ENCODE measurements at regions not wholly inside any gene's neighbourhood (a gene's known extent, or its start where the extent isn't known, plus 50 kb on each side); places are given as distances from the start of the nearest gene placed in this dataset.

GRCh38 chr3:90040554-90040953 is 933.1 kb downstream of the EPHA3 start:
- Histone ChIP-seq H3K9me3 (ENCODE audit: control insufficient read depth in 2 of 2, low read length in 2 of 2) (no peaks in the 10 kb centered on the region), H3K4me3 (ENCODE audit: low read length in 2 of 2) (no peak overlapping the region), H3K27me3 (ENCODE audit: control insufficient read depth in 2 of 2, insufficient read depth in 2 of 2, low read length in 2 of 2) (no peaks in the 10 kb centered on the region), H3K9ac (ENCODE audit: low read depth in 1 of 2, low read length in 2 of 2) (no peak overlapping the region), H3K27ac (ENCODE audit: low read depth in 2 of 2, low read length in 2 of 2) (no peak overlapping the region), H3K36me3 (ENCODE audit: control insufficient read depth in 2 of 2, insufficient read depth in 2 of 2, low read length in 2 of 2) (no peaks in the 10 kb centered on the region), H3K4me1 (ENCODE audit: control insufficient read depth in 2 of 2, insufficient read depth in 2 of 2, low read length in 2 of 2) (no peaks in the 10 kb centered on the region)

GRCh38 chr3:90041995-90042394 is 934.6 kb downstream of the EPHA3 start:
- Histone ChIP-seq H3K9ac (ENCODE audit: low read depth in 1 of 2, low read length in 2 of 2) (no peak overlapping the region), H3K9me3 (ENCODE audit: control insufficient read depth in 2 of 2, low read length in 2 of 2) (no peaks in the 10 kb centered on the region), H3K4me3 (ENCODE audit: low read length in 2 of 2) (no peak overlapping the region), H3K4me1 (ENCODE audit: control insufficient read depth in 2 of 2, insufficient read depth in 2 of 2, low read length in 2 of 2) (no peaks in the 10 kb centered on the region), H3K27me3 (ENCODE audit: control insufficient read depth in 2 of 2, insufficient read depth in 2 of 2, low read length in 2 of 2) (no peaks in the 10 kb centered on the region), H3K36me3 (ENCODE audit: control insufficient read depth in 2 of 2, insufficient read depth in 2 of 2, low read length in 2 of 2) (no peaks in the 10 kb centered on the region), H3K27ac (ENCODE audit: low read depth in 2 of 2, low read length in 2 of 2) (no peak overlapping the region)

DNA sequence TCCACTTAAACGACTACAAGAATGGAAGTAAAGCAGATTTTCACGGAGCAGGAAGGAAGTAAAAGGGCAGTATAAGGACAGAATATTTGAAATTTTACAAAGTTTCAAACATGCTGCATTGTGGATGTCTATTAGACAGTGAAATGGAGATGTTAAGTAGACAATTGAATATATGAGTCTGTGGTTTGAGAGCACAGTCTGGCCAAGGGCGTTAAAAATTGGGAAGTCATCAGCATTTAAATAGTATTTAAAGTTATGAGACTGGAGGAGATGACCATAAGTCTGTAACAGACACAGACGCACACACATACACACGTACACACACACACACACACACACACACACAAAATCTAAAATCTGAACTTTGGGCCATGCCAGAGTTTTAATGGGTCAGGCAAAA is 935.9 kb downstream of the EPHA3 start:
- Histone ChIP-seq H3K9ac (ENCODE audit: low read depth in 1 of 2, low read length in 2 of 2) (no peak overlapping the region), H3K4me3 (ENCODE audit: low read length in 2 of 2) (no peak overlapping the region), H3K4me1 (ENCODE audit: control insufficient read depth in 2 of 2, insufficient read depth in 2 of 2, low read length in 2 of 2) (no peaks in the 10 kb centered on the region), H3K9me3 (ENCODE audit: control insufficient read depth in 2 of 2, low read length in 2 of 2) (no peaks in the 10 kb centered on the region), H3K36me3 (ENCODE audit: control insufficient read depth in 2 of 2, insufficient read depth in 2 of 2, low read length in 2 of 2) (no peaks in the 10 kb centered on the region), H3K27me3 (ENCODE audit: control insufficient read depth in 2 of 2, insufficient read depth in 2 of 2, low read length in 2 of 2) (no peaks in the 10 kb centered on the region), H3K27ac (ENCODE audit: low read depth in 2 of 2, low read length in 2 of 2) (no peak overlapping the region)

DNA sequence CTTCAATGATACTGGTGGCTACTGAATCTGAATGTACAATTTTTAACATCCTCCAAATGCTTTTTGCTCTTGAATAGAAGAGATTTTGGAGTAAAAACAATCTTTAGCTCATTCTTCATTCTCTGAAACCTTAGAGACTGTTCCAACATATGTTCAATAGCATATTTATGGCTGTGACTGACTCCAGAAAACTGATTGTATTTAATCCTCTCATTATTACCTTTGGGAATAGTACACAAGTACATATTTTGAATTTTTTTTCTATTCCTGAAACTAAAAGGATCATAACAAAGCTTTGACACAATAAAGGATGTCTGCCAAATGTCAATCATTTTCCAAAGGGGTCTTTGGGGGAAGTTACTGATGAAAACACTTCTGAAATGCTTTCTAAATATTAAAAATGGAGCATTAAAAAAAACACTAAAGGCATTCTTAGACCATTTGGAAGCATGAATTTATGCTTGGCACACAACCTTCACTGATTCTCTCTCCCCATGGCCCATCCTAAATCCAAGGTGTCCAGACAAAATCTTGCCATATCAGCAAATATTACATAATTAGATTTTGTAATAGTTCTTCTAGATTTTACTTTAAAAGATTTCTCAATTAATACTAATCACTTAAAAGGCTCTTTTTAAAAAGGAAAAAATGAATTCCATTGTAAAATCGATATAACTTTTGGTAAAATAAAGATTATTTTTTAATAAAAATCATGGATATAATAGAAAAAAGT is 936.8 kb downstream of the EPHA3 start:
- Histone ChIP-seq H3K27me3 (ENCODE audit: control insufficient read depth in 2 of 2, insufficient read depth in 2 of 2, low read length in 2 of 2) (no peaks in the 10 kb centered on the region), H3K4me3 (ENCODE audit: low read length in 2 of 2) (no peak overlapping the region), H3K27ac (ENCODE audit: low read depth in 2 of 2, low read length in 2 of 2) (no peak overlapping the region), H3K4me1 (ENCODE audit: control insufficient read depth in 2 of 2, insufficient read depth in 2 of 2, low read length in 2 of 2) (no peaks in the 10 kb centered on the region), H3K9me3 (ENCODE audit: control insufficient read depth in 2 of 2, low read length in 2 of 2) (no peaks in the 10 kb centered on the region), H3K36me3 (ENCODE audit: control insufficient read depth in 2 of 2, insufficient read depth in 2 of 2, low read length in 2 of 2) (no peaks in the 10 kb centered on the region), H3K9ac (ENCODE audit: low read depth in 1 of 2, low read length in 2 of 2) (no peak overlapping the region)

DNA sequence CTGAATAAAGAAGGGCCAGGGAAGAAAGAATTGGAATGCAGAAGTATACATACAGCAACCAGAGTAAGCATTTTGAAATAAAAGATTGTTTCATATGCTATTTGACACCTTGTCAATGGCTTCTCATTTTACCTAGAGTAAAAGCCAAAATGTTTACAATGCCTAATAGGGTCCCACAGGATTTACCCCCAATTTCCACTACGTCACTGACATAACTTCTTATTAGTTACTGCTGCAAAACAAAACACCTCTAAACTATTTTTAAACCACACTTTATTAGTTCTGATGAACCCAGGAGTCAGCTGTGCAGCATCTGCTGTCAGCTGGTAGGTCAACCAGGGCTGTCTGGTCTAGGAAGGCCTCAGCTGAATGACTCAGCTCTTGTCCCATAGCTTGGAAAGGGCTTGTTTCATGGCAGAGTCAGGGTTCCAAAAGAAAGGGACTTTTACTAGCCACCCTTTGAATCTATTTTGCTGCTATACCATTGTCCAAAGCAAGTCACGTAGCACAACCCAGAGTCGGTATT is 945.1 kb downstream of the EPHA3 start:
- H3K9ac ChIP-seq (ENCODE audit: low read depth in 1 of 2, low read length in 2 of 2): no peak overlapping the region
- H3K36me3 ChIP-seq (ENCODE audit: control insufficient read depth in 2 of 2, insufficient read depth in 2 of 2, low read length in 2 of 2): no peaks in the 10 kb centered on the region
- H3K27ac ChIP-seq (ENCODE audit: low read depth in 2 of 2, low read length in 2 of 2): no peak overlapping the region
- no peak overlapping the region for H3K4me3 ChIP-seq (ENCODE audit: low read length in 2 of 2)
- no peaks in the 10 kb centered on the region for H3K4me1 ChIP-seq (ENCODE audit: control insufficient read depth in 2 of 2, insufficient read depth in 2 of 2, low read length in 2 of 2)
- no peaks in the 10 kb centered on the region for H3K9me3 ChIP-seq (ENCODE audit: control insufficient read depth in 2 of 2, low read length in 2 of 2)
- no peaks in the 10 kb centered on the region for H3K27me3 ChIP-seq (ENCODE audit: control insufficient read depth in 2 of 2, insufficient read depth in 2 of 2, low read length in 2 of 2)

DNA sequence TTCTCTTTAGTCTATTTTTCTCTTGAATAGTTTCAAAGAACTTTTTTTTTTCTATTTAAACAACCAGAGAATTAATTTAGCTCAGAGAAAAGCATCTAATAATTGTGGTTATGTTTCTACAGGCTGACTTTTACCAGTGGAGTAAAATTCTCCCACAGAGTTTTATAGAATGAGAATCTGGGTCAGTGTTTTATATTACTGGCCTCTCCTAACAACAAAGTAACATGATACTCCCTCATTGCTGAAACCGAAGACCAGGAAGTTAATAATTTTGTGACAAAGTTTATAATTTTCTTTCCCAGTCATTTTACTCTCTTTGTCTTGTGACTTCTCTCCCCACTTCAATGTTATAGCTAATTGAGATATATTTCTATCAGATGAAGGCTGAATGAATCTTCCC is 946.9 kb downstream of the EPHA3 start:
- H3K9ac ChIP-seq (ENCODE audit: low read depth in 1 of 2, low read length in 2 of 2): no peak overlapping the region
- no peaks in the 10 kb centered on the region for H3K27me3 ChIP-seq (ENCODE audit: control insufficient read depth in 2 of 2, insufficient read depth in 2 of 2, low read length in 2 of 2)
- H3K27ac ChIP-seq (ENCODE audit: low read depth in 2 of 2, low read length in 2 of 2): no peak overlapping the region
- no peak overlapping the region for H3K4me3 ChIP-seq (ENCODE audit: low read length in 2 of 2)
- no peaks in the 10 kb centered on the region for H3K4me1 ChIP-seq (ENCODE audit: control insufficient read depth in 2 of 2, insufficient read depth in 2 of 2, low read length in 2 of 2)
- no peaks in the 10 kb centered on the region for H3K36me3 ChIP-seq (ENCODE audit: control insufficient read depth in 2 of 2, insufficient read depth in 2 of 2, low read length in 2 of 2)
- no peaks in the 10 kb centered on the region for H3K9me3 ChIP-seq (ENCODE audit: control insufficient read depth in 2 of 2, low read length in 2 of 2)

GRCh38 chr3:90055666-90056065 is 948.2 kb downstream of the EPHA3 start:
- Histone ChIP-seq H3K9ac (ENCODE audit: low read depth in 1 of 2, low read length in 2 of 2) (no peak overlapping the region), H3K36me3 (ENCODE audit: control insufficient read depth in 2 of 2, insufficient read depth in 2 of 2, low read length in 2 of 2) (no peaks in the 10 kb centered on the region), H3K27me3 (ENCODE audit: control insufficient read depth in 2 of 2, insufficient read depth in 2 of 2, low read length in 2 of 2) (no peaks in the 10 kb centered on the region), H3K9me3 (ENCODE audit: control insufficient read depth in 2 of 2, low read length in 2 of 2) (no peaks in the 10 kb centered on the region), H3K4me3 (ENCODE audit: low read length in 2 of 2) (no peak overlapping the region), H3K27ac (ENCODE audit: low read depth in 2 of 2, low read length in 2 of 2) (no peak overlapping the region), H3K4me1 (ENCODE audit: control insufficient read depth in 2 of 2, insufficient read depth in 2 of 2, low read length in 2 of 2) (no peaks in the 10 kb centered on the region)

GRCh38 chr3:90056281-90057032 is 949.0 kb downstream of the EPHA3 start:
- Histone ChIP-seq H3K36me3 (ENCODE audit: control insufficient read depth in 2 of 2, insufficient read depth in 2 of 2, low read length in 2 of 2) (no peaks in the 10 kb centered on the region), H3K4me1 (ENCODE audit: control insufficient read depth in 2 of 2, insufficient read depth in 2 of 2, low read length in 2 of 2) (no peaks in the 10 kb centered on the region), H3K27ac (ENCODE audit: low read depth in 2 of 2, low read length in 2 of 2) (no peak overlapping the region), H3K4me3 (ENCODE audit: low read length in 2 of 2) (no peak overlapping the region), H3K9me3 (ENCODE audit: control insufficient read depth in 2 of 2, low read length in 2 of 2) (no peaks in the 10 kb centered on the region), H3K9ac (ENCODE audit: low read depth in 1 of 2, low read length in 2 of 2) (no peak overlapping the region), H3K27me3 (ENCODE audit: control insufficient read depth in 2 of 2, insufficient read depth in 2 of 2, low read length in 2 of 2) (no peaks in the 10 kb centered on the region)

GRCh38 chr3:90062016-90062415 is 954.6 kb downstream of the EPHA3 start:
- H3K36me3 ChIP-seq (ENCODE audit: control insufficient read depth in 2 of 2, insufficient read depth in 2 of 2, low read length in 2 of 2): no peaks in the 10 kb centered on the region
- H3K9ac ChIP-seq (ENCODE audit: low read depth in 1 of 2, low read length in 2 of 2): no peak overlapping the region
- H3K4me1 ChIP-seq (ENCODE audit: control insufficient read depth in 2 of 2, insufficient read depth in 2 of 2, low read length in 2 of 2): no peaks in the 10 kb centered on the region
- no peaks in the 10 kb centered on the region for H3K9me3 ChIP-seq (ENCODE audit: control insufficient read depth in 2 of 2, low read length in 2 of 2)
- no peaks in the 10 kb centered on the region for H3K27me3 ChIP-seq (ENCODE audit: control insufficient read depth in 2 of 2, insufficient read depth in 2 of 2, low read length in 2 of 2)
- no peak overlapping the region for H3K4me3 ChIP-seq (ENCODE audit: low read length in 2 of 2)
- H3K27ac ChIP-seq (ENCODE audit: low read depth in 2 of 2, low read length in 2 of 2): no peak overlapping the region

DNA sequence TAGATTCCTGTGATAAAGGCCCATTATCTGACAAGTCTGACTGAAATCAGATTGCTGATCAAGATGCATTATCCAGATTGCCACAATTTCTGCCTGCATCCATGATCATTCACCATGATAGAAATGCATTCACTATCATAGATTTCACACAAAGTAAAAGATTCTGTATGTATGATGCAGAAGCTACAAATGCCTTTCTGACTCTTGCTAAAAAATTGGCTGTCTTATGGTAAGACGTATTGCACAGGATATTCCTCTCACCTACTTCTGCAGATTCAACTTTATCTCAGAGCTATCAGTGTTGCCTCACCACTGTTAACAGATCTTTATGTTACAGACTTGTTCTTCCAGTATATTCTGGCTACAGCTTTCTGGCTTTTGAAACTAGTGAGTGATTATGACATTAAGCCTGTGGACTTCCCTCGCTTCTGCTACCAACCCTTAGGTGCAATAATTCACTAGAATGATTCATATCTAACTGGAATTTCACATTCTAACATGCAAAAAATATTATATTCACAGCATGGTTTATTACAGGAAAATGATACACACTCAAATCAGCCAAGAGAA is 955.3 kb downstream of the EPHA3 start:
- H3K27me3 ChIP-seq (ENCODE audit: control insufficient read depth in 2 of 2, insufficient read depth in 2 of 2, low read length in 2 of 2): no peaks in the 10 kb centered on the region
- H3K4me3 ChIP-seq (ENCODE audit: low read length in 2 of 2): no peak overlapping the region
- H3K9me3 ChIP-seq (ENCODE audit: control insufficient read depth in 2 of 2, low read length in 2 of 2): no peaks in the 10 kb centered on the region
- H3K27ac ChIP-seq (ENCODE audit: low read depth in 2 of 2, low read length in 2 of 2): no peak overlapping the region
- H3K9ac ChIP-seq (ENCODE audit: low read depth in 1 of 2, low read length in 2 of 2): no peak overlapping the region
- no peaks in the 10 kb centered on the region for H3K36me3 ChIP-seq (ENCODE audit: control insufficient read depth in 2 of 2, insufficient read depth in 2 of 2, low read length in 2 of 2)
- H3K4me1 ChIP-seq (ENCODE audit: control insufficient read depth in 2 of 2, insufficient read depth in 2 of 2, low read length in 2 of 2): no peaks in the 10 kb centered on the region
